K562 (cell line): ENCODE measurements at regions not wholly inside any gene's neighbourhood (a gene's known extent, or its start where the extent isn't known, plus 50 kb on each side); places are given as distances from the start of the nearest gene placed in this dataset.

Experiments used
- ATAC-seq: fragments of 200-7000 bp; cut with Tn5 transposase; 3 replicates; pipeline ENCODE4 v1.9.1; 2020; ENCODE audit warnings: moderate library complexity
- BruUV-seq: library from RNA; stranded (reverse); fragments of 400-500 nt; replicated peaks from 2 replicates; lab custom pipeline; 2021; lab: Mats Ljungman, UMichigan
- CTCF ChIA-PET: fragments of 300-600 bp; formaldehyde crosslinking; extraction: SDS; loops from one replicate; lab custom pipeline; 2021; ENCODE audit warnings: low intra/inter-chr PET ratio; lab: Yijun Ruan, JAX
- POLR2A ChIA-PET: fragments of 300-600, 350-650 bp; sonication (Branson Sonifier 250); formaldehyde crosslinking; extraction: SDS; loops from one replicate; lab custom pipeline; 2021; ENCODE audit warnings: antibody characterized with exemption, inconsistent platforms; lab: Yijun Ruan, JAX
- DNase-seq, 4 experiments: peaks; one replicate each; pipeline versions ENCODE4 v3.0.0 to v3.0.0-alpha.2; 2011 to 2018; ENCODE audit warnings: low spot score in 3 of 4, mixed read lengths in 3 of 4; ENCODE audit errors: extremely low read depth in 1 of 4
- FAIRE-seq: peaks from 2 replicates; lab custom pipeline; 2011; peaks lifted over from hg19 to GRCh38; lab: Jason Lieb, UNC
- H2AFZ ChIP-seq: 2 replicates; pipeline ENCODE4 v1.6.0; 2011; ENCODE audit warnings: low read depth, low read length, control low read depth, inconsistent platforms
- H3K27ac ChIP-seq: fragments of 200-600 bp; 3 replicates; pipeline ENCODE4 v1.8.0; 2011; ENCODE audit warnings: low read depth, mild to moderate bottlenecking, control low read depth, inconsistent platforms, low read length, moderate library complexity, mixed read lengths; ENCODE audit errors: extremely low read depth
- H3K27me3 ChIP-seq, 2 experiments: fragments of 300-600 bp in 1 of 2; 2 replicates in 1 of 2; 3 replicates in 1 of 2; pipeline versions ENCODE4 v1.6.0 to v1.8.0; 2011; ENCODE audit warnings: inconsistent platforms in 2 of 2, low read length in 2 of 2, mild to moderate bottlenecking in 1 of 2, mixed read lengths in 1 of 2, moderate library complexity in 1 of 2; ENCODE audit not compliant: control insufficient read depth in 2 of 2, insufficient read depth in 2 of 2
- H3K36me3 ChIP-seq: fragments of 300-600 bp; 3 replicates; pipeline ENCODE4 v1.8.0; 2011; ENCODE audit warnings: mild to moderate bottlenecking, low read length, inconsistent platforms; ENCODE audit not compliant: control insufficient read depth, insufficient read depth
- H3K4me1 ChIP-seq, 2 experiments: fragments of 200-600 bp in 1 of 2; replicated peaks in 1 of 2; 2 replicates in 1 of 2; 3 replicates in 1 of 2; pipeline versions ENCODE4 v1.5.1 to v1.8.0; 2011; ENCODE audit warnings: inconsistent platforms in 2 of 2, low read length in 2 of 2, mild to moderate bottlenecking in 1 of 2, mixed read lengths in 1 of 2, moderate library complexity in 1 of 2; ENCODE audit not compliant: control insufficient read depth in 2 of 2, insufficient read depth in 2 of 2
- H3K4me2 ChIP-seq: 2 replicates; pipeline ENCODE4 v1.6.1; 2011; ENCODE audit warnings: low read length, control low read depth, inconsistent platforms, mixed read lengths; ENCODE audit not compliant: insufficient read depth
- H3K4me3 ChIP-seq: fragments of 200-600 bp; sonication (generic), shearing (Covaris generic); 2 replicates; pipeline ENCODE4 v1.5.1; 2016; ENCODE audit warnings: control low read depth, inconsistent platforms
- H3K79me2 ChIP-seq: fragments of 200-600 bp; 3 replicates; pipeline ENCODE4 v1.8.0; 2011; ENCODE audit warnings: low read length, inconsistent platforms; ENCODE audit not compliant: control insufficient read depth, insufficient read depth
- H3K9ac ChIP-seq, 2 experiments: 2 replicates each; pipeline versions ENCODE4 v1.6.0 to v1.6.1; 2011; ENCODE audit warnings: low read depth in 2 of 2, low read length in 2 of 2, control low read depth in 1 of 2, inconsistent platforms in 1 of 2, mild to moderate bottlenecking in 1 of 2, mixed read lengths in 1 of 2; ENCODE audit not compliant: insufficient read depth in 1 of 2
- H3K9me1 ChIP-seq: one replicate; pipeline ENCODE4 v1.6.0; 2011; ENCODE audit warnings: inconsistent platforms, mild to moderate bottlenecking, low read length, moderate library complexity; ENCODE audit not compliant: control insufficient read depth, insufficient read depth
- H3K9me3 ChIP-seq: replicated peaks from 2 replicates; pipeline ENCODE4 v1.5.1; 2011; ENCODE audit warnings: low read depth, low read length, inconsistent platforms; ENCODE audit not compliant: control insufficient read depth, insufficient read depth
- H4K20me1 ChIP-seq: replicated peaks from 2 replicates; pipeline ENCODE4 v1.6.1; 2011; ENCODE audit warnings: low read length, inconsistent platforms, mixed read lengths; ENCODE audit not compliant: control insufficient read depth, insufficient read depth
- HDAC6 ChIP-seq: IDR thresholded peaks from 2 replicates; pipeline ENCODE4 v1.6.1; 2012; ENCODE audit warnings: low read depth, mild to moderate bottlenecking, control low read depth, inconsistent platforms, low read length, moderate library complexity
- RNF2 ChIP-seq: sonication (generic); IDR thresholded peaks from 2 replicates; pipeline ENCODE4 v1.6.1; 2016
- SIRT6 ChIP-seq: IDR thresholded peaks from one replicate; pipeline ENCODE4 v1.6.1; 2012; ENCODE audit warnings: low read depth, mild to moderate bottlenecking, control low read depth, inconsistent platforms, low read length, moderate library complexity
- TAF7 ChIP-seq: fragments of 450-650 bp; IDR thresholded peaks from 2 replicates; pipeline ENCODE4 v1.6.1; 2016; ENCODE audit warnings: missing genetic modification characterization, missing compliant biosample characterization
- TCF7L2 ChIP-seq: fragments of 150-350 bp; IDR thresholded peaks from 2 replicates; pipeline ENCODE4 v1.6.1; 2016; ENCODE audit warnings: low read depth, mild to moderate bottlenecking, low read length, moderate library complexity
- ZC3H4 ChIP-seq: sonication (generic); formaldehyde crosslinking; IDR thresholded peaks from 2 replicates; pipeline ENCODE4 v1.9.0; 2021; ENCODE audit warnings: missing genetic modification reagents, borderline replicate concordance
- WGBS: fragments of 100-300 bp; shearing (Covaris generic); methylation state at CpG from one replicate; pipeline ENCODE4 v1.1.6; 2016; ENCODE audit warnings: low coverage, mixed read lengths; ENCODE audit not compliant: insufficient coverage; ENCODE audit errors: missing lambda C conversion rate; 5-methylcytosine and 5-hydroxymethylcytosine counted together
- in situ Hi-C: fragments of 300-500 bp; cut with MboI; formaldehyde crosslinking; loops from 4 replicates; pipeline ENCODE4 v1.15.0; 2018; ENCODE audit warnings: inconsistent platforms, mixed read lengths
- intact Hi-C: fragments of 100-400 bp; cut with micrococcal nuclease; formaldehyde crosslinking; loops from 2 replicates; pipeline ENCODE4 v1.14.2; 2022
- TF ChIP-seq, protein P1 (sequence below): fragments of 250-450 bp; sonication (Bioruptor Pico); IDR thresholded peaks from 2 replicates; pipeline ENCODE4 v1.4.0; 2020; ENCODE audit warnings: mild to moderate bottlenecking, moderate library complexity, borderline replicate concordance

DNA sequence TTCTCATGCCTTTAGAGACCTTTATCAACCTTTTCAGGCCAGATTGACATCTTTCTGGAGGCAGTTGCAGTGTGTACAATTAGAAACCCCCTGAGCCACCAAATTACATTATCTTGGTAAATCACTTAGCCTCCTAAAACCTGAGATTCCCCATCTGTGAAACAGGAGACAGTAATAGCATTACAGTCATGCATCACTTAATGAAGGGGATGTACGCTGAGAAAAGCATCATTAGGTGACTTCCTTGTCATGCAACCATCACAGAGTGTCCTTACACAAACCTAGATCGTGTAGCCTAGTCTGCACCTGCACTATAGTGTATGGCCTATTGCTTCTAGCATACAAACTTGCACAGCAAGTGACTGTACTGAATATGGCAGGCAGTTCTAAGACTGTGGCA, 400.8 kb upstream of the CNTN3 start:
- FAIRE-seq (no peak), DNase-seq (no peak), ATAC-seq (no peak)
- Histone ChIP-seq H2AFZ (no peak overlapping the region), H3K9me1 (no peaks in the 10 kb centered on the region), H3K79me2 (no peaks in the 10 kb centered on the region), H3K4me2 (no peak overlapping the region), H3K4me1 (no peaks in the 10 kb centered on the region), H3K36me3 (no peaks in the 10 kb centered on the region), H3K27me3 (no peaks in the 10 kb centered on the region), H3K27ac (no peak overlapping the region), H3K9me3 (no peaks in the 10 kb centered on the region), H3K4me3 (no peak overlapping the region), H3K9ac (no peak overlapping the region), H4K20me1 (no peaks in the 10 kb centered on the region)
- no TSS peak for BruUV-seq
- ChIA-PET CTCF (no interaction called here), POLR2A (no interaction called here)
- intact Hi-C loops: no loop called here
- TF ChIP-seq SIRT6 (no peak), TAF7 (tag) (no peak), TCF7L2 (no peak), HDAC6 (no peak), ZC3H4 (CRISPR knock-in tag) (no peak), RNF2 (no peak)
- TF ChIP-seq, protein P1, sequence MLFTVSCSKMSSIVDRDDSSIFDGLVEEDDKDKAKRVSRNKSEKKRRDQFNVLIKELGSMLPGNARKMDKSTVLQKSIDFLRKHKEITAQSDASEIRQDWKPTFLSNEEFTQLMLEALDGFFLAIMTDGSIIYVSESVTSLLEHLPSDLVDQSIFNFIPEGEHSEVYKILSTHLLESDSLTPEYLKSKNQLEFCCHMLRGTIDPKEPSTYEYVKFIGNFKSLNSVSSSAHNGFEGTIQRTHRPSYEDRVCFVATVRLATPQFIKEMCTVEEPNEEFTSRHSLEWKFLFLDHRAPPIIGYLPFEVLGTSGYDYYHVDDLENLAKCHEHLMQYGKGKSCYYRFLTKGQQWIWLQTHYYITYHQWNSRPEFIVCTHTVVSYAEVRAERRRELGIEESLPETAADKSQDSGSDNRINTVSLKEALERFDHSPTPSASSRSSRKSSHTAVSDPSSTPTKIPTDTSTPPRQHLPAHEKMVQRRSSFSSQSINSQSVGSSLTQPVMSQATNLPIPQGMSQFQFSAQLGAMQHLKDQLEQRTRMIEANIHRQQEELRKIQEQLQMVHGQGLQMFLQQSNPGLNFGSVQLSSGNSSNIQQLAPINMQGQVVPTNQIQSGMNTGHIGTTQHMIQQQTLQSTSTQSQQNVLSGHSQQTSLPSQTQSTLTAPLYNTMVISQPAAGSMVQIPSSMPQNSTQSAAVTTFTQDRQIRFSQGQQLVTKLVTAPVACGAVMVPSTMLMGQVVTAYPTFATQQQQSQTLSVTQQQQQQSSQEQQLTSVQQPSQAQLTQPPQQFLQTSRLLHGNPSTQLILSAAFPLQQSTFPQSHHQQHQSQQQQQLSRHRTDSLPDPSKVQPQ (CRISPR knock-in tag): no peak
- in situ Hi-C loops: no loop called here
- 6% methylated on average over 2 of the region's 2 CpGs for WGBS
